ENCODE measurements at regions not wholly inside any gene's neighbourhood (a gene's known extent, or its start where the extent isn't known, plus 50 kb on each side); places are given as distances from the start of the nearest gene placed in this dataset.

DNA sequence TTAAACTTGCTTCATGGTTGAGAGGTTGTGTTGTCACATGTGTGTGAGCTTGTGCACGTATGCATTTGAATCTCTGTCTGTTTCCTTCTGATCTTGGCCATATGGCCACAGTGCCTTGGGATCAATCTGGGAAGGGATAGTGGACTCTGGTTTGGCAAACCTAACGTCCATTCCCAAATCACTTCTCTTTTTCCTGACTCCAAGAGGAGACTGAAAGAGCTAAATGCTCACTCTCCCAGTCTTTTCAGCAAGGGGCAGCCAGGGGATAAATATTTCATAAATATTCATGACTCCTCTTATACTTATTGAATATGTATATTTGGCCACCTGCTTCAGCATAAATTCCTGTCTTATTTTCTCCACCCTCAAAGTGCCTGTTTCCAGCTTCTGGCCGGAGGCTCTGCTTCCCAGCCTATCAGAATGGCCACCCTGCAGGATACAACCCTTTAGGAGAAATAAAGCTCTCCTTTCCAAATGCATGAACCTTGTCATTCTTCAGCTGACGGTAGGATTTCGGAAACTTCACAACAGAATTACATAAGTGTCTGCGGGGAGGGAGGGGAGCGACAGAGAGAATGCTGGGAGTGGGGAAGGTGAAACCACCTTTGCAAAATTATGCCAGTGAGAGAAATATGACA is 112.2 kb upstream of the COPS8 start:
- no peak overlapping the region for H3K9ac ChIP-seq (ENCODE audit: low read depth, low read length)
- H3K4me1 ChIP-seq (ENCODE audit: insufficient read depth, low read length): peaks cover 18% of the 10 kb centered on the region
- no peaks in the 10 kb centered on the region for H3K9me3 ChIP-seq (ENCODE audit: insufficient read depth, low read depth, low read length)
- H3K4me3 ChIP-seq (ENCODE audit: low read length): no peak overlapping the region
- no peaks in the 10 kb centered on the region for H3K36me3 ChIP-seq (ENCODE audit: insufficient read depth, low read length)
- 83% methylated on average over 7 of the region's 7 CpGs for WGBS
- no peaks in the 10 kb centered on the region for H3K27me3 ChIP-seq (ENCODE audit: insufficient read depth, low read length)
- H3K27ac ChIP-seq (ENCODE audit: low read depth, low read length): no peak overlapping the region

- Histone ChIP-seq H3K27ac (ENCODE audit: low read depth, low read length) (no peak overlapping the region), H3K4me3 (ENCODE audit: low read length) (no peak overlapping the region), H3K4me1 (ENCODE audit: insufficient read depth, low read length) (peaks cover 18% of the 10 kb centered on the region), H3K27me3 (ENCODE audit: insufficient read depth, low read length) (no peaks in the 10 kb centered on the region), H3K36me3 (ENCODE audit: insufficient read depth, low read length) (no peaks in the 10 kb centered on the region), H3K9me3 (ENCODE audit: insufficient read depth, low read depth, low read length) (no peaks in the 10 kb centered on the region), H3K9ac (ENCODE audit: low read depth, low read length) (no peak overlapping the region)
Observed at GRCh38 chr2:236974148-236974547, 111.5 kb upstream of the COPS8 start.

DNA sequence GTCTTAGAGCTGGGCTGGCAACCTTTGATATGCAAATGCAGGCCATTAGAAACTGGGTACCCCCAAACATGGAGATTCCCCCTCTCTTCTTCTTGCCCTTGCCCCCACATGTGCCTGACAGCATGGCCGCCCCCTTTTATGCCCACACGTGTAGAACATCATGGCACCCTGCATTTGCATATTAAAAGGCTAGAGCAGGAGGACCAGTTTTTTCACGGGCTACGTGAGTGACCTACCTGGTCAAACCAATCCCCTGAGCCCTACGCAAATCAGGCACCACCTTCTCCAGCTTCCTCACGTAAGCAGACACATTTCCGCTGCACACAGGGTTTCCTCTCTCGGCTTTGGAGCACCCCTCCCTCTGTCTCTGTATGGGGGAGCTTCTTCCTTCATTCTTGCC is 110.9 kb upstream of the COPS8 start:
- no peaks in the 10 kb centered on the region for H3K36me3 ChIP-seq (ENCODE audit: insufficient read depth, low read length)
- peaks cover 18% of the 10 kb centered on the region for H3K4me1 ChIP-seq (ENCODE audit: insufficient read depth, low read length)
- H3K27ac ChIP-seq (ENCODE audit: low read depth, low read length): no peak overlapping the region
- H3K9ac ChIP-seq (ENCODE audit: low read depth, low read length): no peak overlapping the region
- H3K4me3 ChIP-seq (ENCODE audit: low read length): no peak overlapping the region
- H3K9me3 ChIP-seq (ENCODE audit: insufficient read depth, low read depth, low read length): no peaks in the 10 kb centered on the region
- H3K27me3 ChIP-seq (ENCODE audit: insufficient read depth, low read length): no peaks in the 10 kb centered on the region
- WGBS: 85% methylated on average over 8 of the region's 8 CpGs

DNA sequence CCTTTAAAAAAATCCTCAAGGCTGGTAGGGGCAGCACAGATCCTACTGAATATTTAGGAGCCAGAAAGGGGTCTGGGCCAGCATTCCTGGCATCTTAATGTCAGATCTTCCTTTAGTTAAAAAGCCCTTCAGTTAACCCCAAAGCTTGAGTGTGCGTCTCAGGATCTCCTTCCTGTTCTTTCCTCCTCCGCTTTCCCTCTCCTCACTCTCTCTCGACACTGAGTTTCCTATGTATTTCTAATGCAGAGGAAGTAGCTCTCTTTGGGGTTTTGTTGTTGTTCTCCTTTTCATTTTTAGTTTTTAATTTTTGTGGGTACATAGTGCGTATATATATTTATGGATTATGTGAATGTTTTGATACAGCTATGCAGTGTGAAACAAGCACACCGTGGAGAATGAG is 109.9 kb upstream of the COPS8 start:
- no peak overlapping the region for H3K27ac ChIP-seq (ENCODE audit: low read depth, low read length)
- no peak overlapping the region for H3K9ac ChIP-seq (ENCODE audit: low read depth, low read length)
- peaks cover 18% of the 10 kb centered on the region for H3K4me1 ChIP-seq (ENCODE audit: insufficient read depth, low read length)
- H3K9me3 ChIP-seq (ENCODE audit: insufficient read depth, low read depth, low read length): no peaks in the 10 kb centered on the region
- 97% methylated on average over 5 of the region's 5 CpGs for WGBS
- H3K36me3 ChIP-seq (ENCODE audit: insufficient read depth, low read length): no peaks in the 10 kb centered on the region
- no peaks in the 10 kb centered on the region for H3K27me3 ChIP-seq (ENCODE audit: insufficient read depth, low read length)
- no peak overlapping the region for H3K4me3 ChIP-seq (ENCODE audit: low read length)

- H3K27me3 ChIP-seq (ENCODE audit: insufficient read depth, low read length): no peaks in the 10 kb centered on the region
- H3K4me3 ChIP-seq (ENCODE audit: low read length): no peak overlapping the region
- peaks cover 15% of the 10 kb centered on the region for H3K4me1 ChIP-seq (ENCODE audit: insufficient read depth, low read length)
- no peaks in the 10 kb centered on the region for H3K36me3 ChIP-seq (ENCODE audit: insufficient read depth, low read length)
- H3K9ac ChIP-seq (ENCODE audit: low read depth, low read length): no peak overlapping the region
- H3K27ac ChIP-seq (ENCODE audit: low read depth, low read length): no peak overlapping the region
- 87% methylated on average over 7 of the region's 8 CpGs for WGBS
- H3K9me3 ChIP-seq (ENCODE audit: insufficient read depth, low read depth, low read length): no peaks in the 10 kb centered on the region
Observed at GRCh38 chr2:236976266-236977062, 109.2 kb upstream of the COPS8 start.

DNA sequence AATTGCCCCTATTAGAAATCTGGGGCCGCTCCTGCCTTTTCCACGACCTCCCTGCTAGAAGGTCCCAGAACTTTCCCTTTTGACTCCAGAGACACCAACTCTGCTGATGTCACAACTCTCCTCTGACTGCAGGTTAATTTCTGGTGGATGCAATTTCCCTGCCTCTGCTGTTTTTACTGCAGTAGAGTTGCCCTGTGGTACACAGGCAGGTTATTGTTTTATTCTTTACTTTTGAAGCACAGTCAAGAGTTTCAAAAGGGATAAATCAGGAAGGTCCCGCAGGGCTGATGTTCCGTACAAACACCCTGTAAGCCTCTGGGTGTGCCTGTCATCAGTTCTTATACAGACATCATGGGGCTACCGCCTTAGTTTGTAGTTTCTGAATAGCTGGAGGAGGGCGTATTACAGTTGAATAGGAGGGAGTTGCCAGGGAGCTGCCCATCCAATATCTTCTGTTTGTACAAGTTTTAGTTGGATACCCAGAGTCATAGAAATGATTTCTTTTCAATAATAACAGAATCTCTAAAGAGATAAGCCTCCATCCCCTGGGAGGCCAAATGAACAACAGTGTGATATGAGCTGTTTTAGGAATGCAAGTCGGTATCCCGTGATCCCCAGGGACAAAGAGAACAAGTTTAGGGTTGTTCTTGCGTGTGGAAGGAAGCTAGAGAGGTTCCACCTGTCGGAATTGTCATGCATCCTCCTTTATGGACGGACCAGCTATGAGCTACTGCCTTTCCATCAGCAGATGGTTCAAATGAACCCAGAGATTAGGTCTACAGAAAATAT is 108.4 kb upstream of the COPS8 start:
- H3K9ac ChIP-seq (ENCODE audit: low read depth, low read length): no peak overlapping the region
- 93% methylated on average over 11 of the region's 11 CpGs for WGBS
- H3K9me3 ChIP-seq (ENCODE audit: insufficient read depth, low read depth, low read length): no peaks in the 10 kb centered on the region
- H3K27ac ChIP-seq (ENCODE audit: low read depth, low read length): no peak overlapping the region
- no peaks in the 10 kb centered on the region for H3K36me3 ChIP-seq (ENCODE audit: insufficient read depth, low read length)
- peaks cover 12% of the 10 kb centered on the region for H3K4me1 ChIP-seq (ENCODE audit: insufficient read depth, low read length)
- no peak overlapping the region for H3K4me3 ChIP-seq (ENCODE audit: low read length)
- H3K27me3 ChIP-seq (ENCODE audit: insufficient read depth, low read length): no peaks in the 10 kb centered on the region

GRCh38 chr2:236977852-236978398 is 107.8 kb upstream of the COPS8 start:
- H3K4me1 ChIP-seq (ENCODE audit: insufficient read depth, low read length): peaks cover 6% of the 10 kb centered on the region
- no peaks in the 10 kb centered on the region for H3K27me3 ChIP-seq (ENCODE audit: insufficient read depth, low read length)
- 94% methylated on average over 7 of the region's 7 CpGs for WGBS
- H3K9ac ChIP-seq (ENCODE audit: low read depth, low read length): no peak overlapping the region
- peaks cover under 1% of the 10 kb centered on the region; the same call in 1 of the 2 replicates for H3K9me3 ChIP-seq (ENCODE audit: insufficient read depth, low read depth, low read length)
- H3K4me3 ChIP-seq (ENCODE audit: low read length): no peak overlapping the region
- no peaks in the 10 kb centered on the region for H3K36me3 ChIP-seq (ENCODE audit: insufficient read depth, low read length)
- no peak overlapping the region for H3K27ac ChIP-seq (ENCODE audit: low read depth, low read length)

DNA sequence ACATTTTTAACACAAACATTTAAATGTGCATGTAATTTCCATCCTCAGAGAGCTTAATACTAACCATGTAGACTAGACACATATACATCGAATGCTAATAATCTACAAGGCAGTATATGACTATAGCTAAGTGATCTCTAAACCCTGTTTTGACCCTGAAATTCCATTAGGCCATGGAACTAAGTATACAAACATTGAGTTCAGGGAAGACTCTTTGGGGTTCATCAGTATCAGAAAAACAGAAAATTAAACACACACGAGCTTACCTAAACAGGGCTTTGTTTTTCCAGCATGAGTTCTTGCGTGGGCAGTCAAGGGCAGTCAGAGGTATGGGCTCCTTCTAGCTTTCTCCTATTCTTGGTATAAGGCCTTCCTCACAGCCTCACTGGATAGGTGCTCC is 106.0 kb upstream of the COPS8 start:
- Histone ChIP-seq H3K27ac (ENCODE audit: low read depth, low read length) (no peak overlapping the region), H3K36me3 (ENCODE audit: insufficient read depth, low read length) (no peaks in the 10 kb centered on the region), H3K9me3 (ENCODE audit: insufficient read depth, low read depth, low read length) (peaks cover 8% of the 10 kb centered on the region; the same call in 1 of the 2 replicates), H3K9ac (ENCODE audit: low read depth, low read length) (no peak overlapping the region), H3K27me3 (ENCODE audit: insufficient read depth, low read length) (no peaks in the 10 kb centered on the region), H3K4me3 (ENCODE audit: low read length) (no peak overlapping the region), H3K4me1 (ENCODE audit: insufficient read depth, low read length) (no peaks in the 10 kb centered on the region)
- 94% methylated on average over 3 of the region's 3 CpGs for WGBS

- no peaks in the 10 kb centered on the region for H3K27me3 ChIP-seq (ENCODE audit: insufficient read depth, low read length)
- peaks cover 8% of the 10 kb centered on the region; the same call in 1 of the 2 replicates for H3K9me3 ChIP-seq (ENCODE audit: insufficient read depth, low read depth, low read length)
- 93% methylated on average over 3 of the region's 3 CpGs for WGBS
Observed at GRCh38 chr2:236980961-236981360, 104.7 kb upstream of the COPS8 start.

DNA sequence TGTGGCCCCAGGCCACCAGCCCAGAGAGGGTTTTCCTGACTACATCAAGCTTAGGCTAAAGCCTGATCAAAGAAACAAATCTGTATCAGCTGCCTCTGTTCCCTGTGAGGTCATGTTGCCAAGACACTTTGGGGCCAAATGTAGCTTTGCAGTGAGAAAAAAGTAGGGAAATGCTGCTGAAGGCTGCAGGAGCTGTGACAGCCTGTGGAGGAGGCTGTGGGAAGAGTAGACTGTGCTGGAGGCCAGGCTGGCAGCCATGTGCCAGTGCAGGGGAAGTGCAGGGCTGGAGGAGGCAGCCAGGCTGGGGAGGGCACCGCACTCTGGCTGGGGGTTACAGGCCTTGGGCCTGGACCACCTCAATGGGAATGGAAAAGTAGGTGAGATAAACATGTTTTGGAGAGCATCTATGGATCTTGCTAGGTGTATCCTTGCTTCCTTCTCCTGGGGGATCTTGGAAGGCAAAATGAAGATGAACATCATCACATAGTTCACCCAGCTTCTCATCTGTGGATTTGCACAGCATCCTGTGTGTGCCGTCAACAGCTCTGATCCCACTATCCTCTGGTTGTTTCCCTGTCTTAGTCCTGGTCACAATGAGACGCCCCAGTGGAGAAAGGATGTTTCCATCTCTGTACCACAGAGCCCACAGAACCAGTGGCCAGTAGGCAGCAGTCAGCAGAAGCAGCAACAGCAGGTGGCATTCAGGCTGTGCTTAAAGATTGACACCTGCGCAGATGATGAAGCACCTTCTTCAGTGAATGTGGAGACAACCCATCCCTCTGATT is 103.8 kb upstream of the COPS8 start:
- Histone ChIP-seq H3K4me3 (ENCODE audit: low read length) (no peak overlapping the region), H3K9ac (ENCODE audit: low read depth, low read length) (no peak overlapping the region), H3K9me3 (ENCODE audit: insufficient read depth, low read depth, low read length) (peaks cover 8% of the 10 kb centered on the region; the same call in 1 of the 2 replicates), H3K27me3 (ENCODE audit: insufficient read depth, low read length) (no peaks in the 10 kb centered on the region), H3K4me1 (ENCODE audit: insufficient read depth, low read length) (no peaks in the 10 kb centered on the region), H3K36me3 (ENCODE audit: insufficient read depth, low read length) (no peaks in the 10 kb centered on the region), H3K27ac (ENCODE audit: low read depth, low read length) (no peak overlapping the region)
- 89% methylated on average over 4 of the region's 4 CpGs for WGBS

More at GRCh38 chr2:236980961-236981360, 104.7 kb upstream of the COPS8 start:
- Histone ChIP-seq H3K4me3 (ENCODE audit: low read length) (no peak overlapping the region), H3K4me1 (ENCODE audit: insufficient read depth, low read length) (no peaks in the 10 kb centered on the region), H3K9ac (ENCODE audit: low read depth, low read length) (no peak overlapping the region), H3K27ac (ENCODE audit: low read depth, low read length) (no peak overlapping the region), H3K36me3 (ENCODE audit: insufficient read depth, low read length) (no peaks in the 10 kb centered on the region)

Measured in HUES64 (cell line).